ENCODE measurements at regions not wholly inside any gene's neighbourhood (a gene's known extent, or its start where the extent isn't known, plus 50 kb on each side); places are given as distances from the start of the nearest gene placed in this dataset.

DNA sequence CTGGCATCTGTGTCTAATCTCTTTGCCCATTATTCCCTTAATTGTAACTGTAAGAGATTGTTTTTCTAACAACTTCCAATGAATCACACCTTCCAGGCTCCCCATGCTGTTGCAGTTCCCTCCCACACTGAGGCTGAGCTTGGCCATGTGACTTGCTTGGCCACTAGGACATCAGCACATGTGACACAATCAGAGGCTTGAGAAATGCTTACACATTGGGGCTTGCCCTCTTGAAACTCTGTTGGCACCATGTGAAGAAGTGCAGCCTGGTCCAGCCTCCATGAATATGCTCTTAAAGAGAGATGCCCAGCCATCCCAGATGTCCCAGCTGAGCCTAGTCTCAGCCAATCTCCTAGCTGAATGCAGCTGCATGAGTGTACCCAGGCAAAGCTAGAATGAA, 326.8 kb upstream of the SOX2 start:
- DNase-seq (ENCODE audit: low read depth, low spot score) (no peak), FAIRE-seq (no peak)
- Histone ChIP-seq H3K79me2 (ENCODE audit: control insufficient read depth, insufficient read depth, low read length) (no peaks in the 10 kb centered on the region), H3K4me1 (ENCODE audit: control insufficient read depth, extremely low read depth, insufficient read depth, low read length) (no peaks in the 10 kb centered on the region), H3K9me3 (ENCODE audit: control insufficient read depth, low read depth, low read length) (no peaks in the 10 kb centered on the region), H3K4me2 (ENCODE audit: control insufficient read depth, extremely low read depth, insufficient read depth, low read depth, low read length) (no peak overlapping the region), H3K36me3 (ENCODE audit: control insufficient read depth in 2 of 2, extremely low read depth in 1 of 2, insufficient read depth in 2 of 2, low read length in 2 of 2) (no peaks in the 10 kb centered on the region), H3K9ac (ENCODE audit: control insufficient read depth, extremely low read depth, insufficient read depth, low read length) (no peak overlapping the region), H3K9me1 (ENCODE audit: control insufficient read depth, extremely low read depth, insufficient read depth, low read length) (no peaks in the 10 kb centered on the region), H4K20me1 (ENCODE audit: control insufficient read depth, extremely low read depth, insufficient read depth, low read length) (no peaks in the 10 kb centered on the region), H2AFZ (ENCODE audit: control insufficient read depth, low read length) (no peak overlapping the region), H3K27ac (ENCODE audit: control insufficient read depth, insufficient read depth, low read length) (no peak overlapping the region), H3K4me3 (ENCODE audit: control insufficient read depth in 2 of 3, extremely low read depth in 1 of 3, insufficient read depth in 2 of 3, low read depth in 1 of 3, low read length in 3 of 3) (no peak overlapping the region), H3K27me3 (ENCODE audit: control insufficient read depth, extremely low read depth, insufficient read depth, low read length) (no peaks in the 10 kb centered on the region)
- dilution Hi-C loops (cut with MboI; ENCODE audit: extremely low pct_ligation_motif_present, low sequenced_read_pairs): no loop called here
- TF ChIP-seq EZH2 (IDR thresholded peaks at IDR 0.05; ENCODE audit: low read length): no peak
- TF ChIP-seq, protein P1, sequence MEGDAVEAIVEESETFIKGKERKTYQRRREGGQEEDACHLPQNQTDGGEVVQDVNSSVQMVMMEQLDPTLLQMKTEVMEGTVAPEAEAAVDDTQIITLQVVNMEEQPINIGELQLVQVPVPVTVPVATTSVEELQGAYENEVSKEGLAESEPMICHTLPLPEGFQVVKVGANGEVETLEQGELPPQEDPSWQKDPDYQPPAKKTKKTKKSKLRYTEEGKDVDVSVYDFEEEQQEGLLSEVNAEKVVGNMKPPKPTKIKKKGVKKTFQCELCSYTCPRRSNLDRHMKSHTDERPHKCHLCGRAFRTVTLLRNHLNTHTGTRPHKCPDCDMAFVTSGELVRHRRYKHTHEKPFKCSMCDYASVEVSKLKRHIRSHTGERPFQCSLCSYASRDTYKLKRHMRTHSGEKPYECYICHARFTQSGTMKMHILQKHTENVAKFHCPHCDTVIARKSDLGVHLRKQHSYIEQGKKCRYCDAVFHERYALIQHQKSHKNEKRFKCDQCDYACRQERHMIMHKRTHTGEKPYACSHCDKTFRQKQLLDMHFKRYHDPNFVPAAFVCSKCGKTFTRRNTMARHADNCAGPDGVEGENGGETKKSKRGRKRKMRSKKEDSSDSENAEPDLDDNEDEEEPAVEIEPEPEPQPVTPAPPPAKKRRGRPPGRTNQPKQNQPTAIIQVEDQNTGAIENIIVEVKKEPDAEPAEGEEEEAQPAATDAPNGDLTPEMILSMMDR (optimal IDR thresholded peaks at IDR 0.05 in 1 of 3, IDR thresholded peaks at IDR 0.05 in 1 of 3, conservative IDR thresholded peaks at IDR 0.05 in 1 of 3; ENCODE audit: extremely low read depth in 1 of 3, insufficient read depth in 2 of 3, low read length in 3 of 3): no peak

DNA sequence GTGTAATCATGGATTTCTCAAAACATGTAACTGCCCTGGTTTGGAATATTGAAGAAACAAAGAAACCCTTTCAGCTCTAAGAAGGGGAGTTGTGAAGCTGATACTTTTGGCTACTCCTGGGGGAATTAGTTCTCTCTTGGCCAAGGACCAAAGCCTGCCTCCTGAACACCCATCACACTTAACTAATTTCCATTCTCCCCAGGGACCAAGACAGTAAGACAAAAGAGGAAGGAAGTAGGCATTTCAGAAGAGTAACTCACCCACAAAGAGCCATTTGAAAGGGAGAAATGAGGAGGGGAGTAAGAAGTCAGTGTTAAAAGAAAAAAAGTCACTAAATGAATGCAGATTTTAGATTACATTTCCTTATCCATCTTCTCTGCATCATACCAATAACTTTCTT, 328.0 kb upstream of the SOX2 start:
- TF ChIP-seq EZH2 (IDR thresholded peaks at IDR 0.05; ENCODE audit: low read length): no peak
- TF ChIP-seq, protein P1 (optimal IDR thresholded peaks at IDR 0.05 in 1 of 3, IDR thresholded peaks at IDR 0.05 in 1 of 3, conservative IDR thresholded peaks at IDR 0.05 in 1 of 3; ENCODE audit: extremely low read depth in 1 of 3, insufficient read depth in 2 of 3, low read length in 3 of 3): no peak
- Histone ChIP-seq H3K27me3 (ENCODE audit: control insufficient read depth, extremely low read depth, insufficient read depth, low read length) (no peaks in the 10 kb centered on the region), H3K9me3 (ENCODE audit: control insufficient read depth, low read depth, low read length) (no peaks in the 10 kb centered on the region), H3K4me3 (ENCODE audit: control insufficient read depth in 2 of 3, extremely low read depth in 1 of 3, insufficient read depth in 2 of 3, low read depth in 1 of 3, low read length in 3 of 3) (no peak overlapping the region), H3K36me3 (ENCODE audit: control insufficient read depth in 2 of 2, extremely low read depth in 1 of 2, insufficient read depth in 2 of 2, low read length in 2 of 2) (no peaks in the 10 kb centered on the region), H3K79me2 (ENCODE audit: control insufficient read depth, insufficient read depth, low read length) (no peaks in the 10 kb centered on the region), H3K27ac (ENCODE audit: control insufficient read depth, insufficient read depth, low read length) (no peak overlapping the region), H4K20me1 (ENCODE audit: control insufficient read depth, extremely low read depth, insufficient read depth, low read length) (no peaks in the 10 kb centered on the region), H3K4me1 (ENCODE audit: control insufficient read depth, extremely low read depth, insufficient read depth, low read length) (no peaks in the 10 kb centered on the region), H3K9me1 (ENCODE audit: control insufficient read depth, extremely low read depth, insufficient read depth, low read length) (no peaks in the 10 kb centered on the region), H3K4me2 (ENCODE audit: control insufficient read depth, extremely low read depth, insufficient read depth, low read depth, low read length) (no peak overlapping the region), H2AFZ (ENCODE audit: control insufficient read depth, low read length) (no peak overlapping the region), H3K9ac (ENCODE audit: control insufficient read depth, extremely low read depth, insufficient read depth, low read length) (no peak overlapping the region)
- no peak for FAIRE-seq
- dilution Hi-C loops (cut with MboI; ENCODE audit: extremely low pct_ligation_motif_present, low sequenced_read_pairs): no loop called here
- no peak for DNase-seq (ENCODE audit: low read depth, low spot score)
